ENCODE measurements at regions not wholly inside any gene's neighbourhood (a gene's known extent, or its start where the extent isn't known, plus 50 kb on each side); places are given as distances from the start of the nearest gene placed in this dataset.

DNA sequence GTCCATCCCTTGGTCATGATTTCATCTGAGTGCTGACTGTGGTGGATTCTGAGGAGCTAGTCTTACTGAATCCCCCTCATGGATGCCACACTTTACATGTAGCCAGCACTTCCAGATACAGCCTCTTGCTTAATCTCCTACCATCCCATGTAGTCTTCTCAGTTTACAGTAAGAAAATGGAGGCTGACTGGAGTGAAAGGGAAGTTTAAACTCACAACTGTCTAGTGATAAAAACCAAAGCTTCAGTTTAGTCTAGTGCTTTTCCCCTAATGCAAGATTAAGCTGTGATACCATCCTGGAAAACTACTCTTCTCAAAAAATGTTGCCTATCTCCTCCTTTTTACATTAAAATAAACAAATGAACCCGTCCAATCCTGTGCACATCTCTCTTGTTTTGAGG, 146.8 kb upstream of the HES1 start:
- no peak overlapping the region for H3K27ac ChIP-seq (ENCODE audit: low read depth, low read length)
- no peak overlapping the region for H4K12ac ChIP-seq (ENCODE audit: low read depth, low read length)
- DNase-seq, result no peak
- H3K79me1 ChIP-seq (ENCODE audit: low read length), result no peaks in the 10 kb centered on the region
- H3K4ac ChIP-seq (ENCODE audit: low read depth, low read length), result no peak overlapping the region
- WGBS (ENCODE audit: extremely low coverage, insufficient coverage, insufficient read length), result no CpG with 5 or more reads among the region's 1 CpG
- no peak overlapping the region for H2AFZ ChIP-seq (ENCODE audit: insufficient read depth, low read length, poor library complexity)
- no peaks in the 10 kb centered on the region for H3K27me3 ChIP-seq (ENCODE audit: insufficient read depth, low read length)
- no peaks in the 10 kb centered on the region for H3K4me1 ChIP-seq (ENCODE audit: control insufficient read depth in 1 of 2, insufficient read depth in 2 of 2, low read length in 2 of 2)
- H3K9ac ChIP-seq (ENCODE audit: low read length), result no peak overlapping the region
- H2BK120ac ChIP-seq (ENCODE audit: insufficient read depth, low read length, poor library complexity), result no peak overlapping the region
- H2AK5ac ChIP-seq (ENCODE audit: low read length), result no peak overlapping the region
- no peak overlapping the region for H3K4me2 ChIP-seq (ENCODE audit: low read length)
- H4K8ac ChIP-seq (ENCODE audit: low read depth, low read length), result no peak overlapping the region
- no peak overlapping the region for H2BK5ac ChIP-seq (ENCODE audit: low read depth, low read length, poor library complexity)
- no peak overlapping the region for H3K23ac ChIP-seq (ENCODE audit: low read length)
- no peak overlapping the region for H3K14ac ChIP-seq (ENCODE audit: low read length)
- no peak overlapping the region for H3K4me3 ChIP-seq (ENCODE audit: low read depth, low read length)
- no peak overlapping the region for H2BK12ac ChIP-seq (ENCODE audit: low read length)
- no peak overlapping the region for H4K91ac ChIP-seq (ENCODE audit: low read depth, low read length)
- H3K9me3 ChIP-seq (ENCODE audit: insufficient read depth, low read depth, low read length), result no peaks in the 10 kb centered on the region
- no peak overlapping the region for H3K18ac ChIP-seq (ENCODE audit: low read length)
- H3K36me3 ChIP-seq (ENCODE audit: control insufficient read depth in 1 of 2, insufficient read depth in 2 of 2, low read length in 2 of 2), result no peaks in the 10 kb centered on the region
- no peaks in the 10 kb centered on the region for H3K79me2 ChIP-seq (ENCODE audit: control insufficient read depth, insufficient read depth, low read length, poor library complexity)

DNA sequence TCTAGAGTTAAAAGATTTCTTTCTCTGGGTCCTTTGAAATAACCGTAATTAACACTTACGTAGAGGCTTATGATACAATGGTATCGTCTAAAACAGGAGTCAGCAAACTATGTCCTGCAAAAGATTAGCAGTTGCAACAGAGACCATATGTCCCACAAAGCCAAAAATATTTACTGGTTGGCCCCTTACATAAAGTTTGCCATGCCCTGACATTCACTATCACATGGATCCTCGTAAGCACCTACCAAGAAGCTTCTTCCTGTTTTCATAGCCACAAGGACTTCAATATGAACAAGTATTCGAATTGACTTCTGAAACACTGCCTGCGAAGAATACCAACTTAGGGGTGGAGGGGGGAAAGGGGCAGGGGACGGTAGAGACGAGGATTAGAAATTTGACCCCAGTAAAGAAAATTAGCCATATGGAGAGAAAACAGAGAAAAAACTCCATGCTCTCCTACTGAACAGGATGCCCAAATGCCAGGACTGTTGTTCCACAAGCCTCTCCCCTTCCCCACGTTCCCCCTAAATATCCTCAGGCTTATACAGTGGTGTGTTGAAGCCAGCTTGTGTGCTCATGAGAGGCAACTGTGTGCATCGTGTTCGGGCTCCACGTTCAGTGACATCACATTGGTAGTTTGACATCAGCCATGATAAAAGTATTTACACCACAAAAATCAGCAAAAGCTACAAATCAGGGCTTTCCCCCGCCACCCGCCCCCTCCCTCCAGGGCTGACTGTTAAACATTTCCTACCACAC, 144.1 kb upstream of the HES1 start:
- no peak overlapping the region for H3K9ac ChIP-seq (ENCODE audit: low read length)
- H3K79me1 ChIP-seq (ENCODE audit: low read length), result no peaks in the 10 kb centered on the region
- no peaks in the 10 kb centered on the region for H3K27me3 ChIP-seq (ENCODE audit: insufficient read depth, low read length)
- no peak overlapping the region for H3K23ac ChIP-seq (ENCODE audit: low read length)
- H3K27ac ChIP-seq (ENCODE audit: low read depth, low read length), result no peak overlapping the region
- H3K4me3 ChIP-seq (ENCODE audit: low read depth, low read length), result no peak overlapping the region
- no peaks in the 10 kb centered on the region for H3K79me2 ChIP-seq (ENCODE audit: control insufficient read depth, insufficient read depth, low read length, poor library complexity)
- no peak overlapping the region for H2AFZ ChIP-seq (ENCODE audit: insufficient read depth, low read length, poor library complexity)
- H4K12ac ChIP-seq (ENCODE audit: low read depth, low read length), result no peak overlapping the region
- no peak overlapping the region for H2BK120ac ChIP-seq (ENCODE audit: insufficient read depth, low read length, poor library complexity)
- no peaks in the 10 kb centered on the region for H3K36me3 ChIP-seq (ENCODE audit: control insufficient read depth in 1 of 2, insufficient read depth in 2 of 2, low read length in 2 of 2)
- H2BK12ac ChIP-seq (ENCODE audit: low read length), result no peak overlapping the region
- no peak overlapping the region for H3K4ac ChIP-seq (ENCODE audit: low read depth, low read length)
- no CpG with 5 or more reads among the region's 14 CpGs for WGBS (ENCODE audit: extremely low coverage, insufficient coverage, insufficient read length)
- DNase-seq, result no peak
- no peaks in the 10 kb centered on the region for H3K9me3 ChIP-seq (ENCODE audit: insufficient read depth, low read depth, low read length)
- no peak overlapping the region for H2BK5ac ChIP-seq (ENCODE audit: low read depth, low read length, poor library complexity)
- no peak overlapping the region for H2AK5ac ChIP-seq (ENCODE audit: low read length)
- no peak overlapping the region for H3K4me2 ChIP-seq (ENCODE audit: low read length)
- H3K14ac ChIP-seq (ENCODE audit: low read length), result no peak overlapping the region
- no peak overlapping the region for H4K8ac ChIP-seq (ENCODE audit: low read depth, low read length)
- no peak overlapping the region for H3K18ac ChIP-seq (ENCODE audit: low read length)
- H4K91ac ChIP-seq (ENCODE audit: low read depth, low read length), result no peak overlapping the region
- peaks cover 0 to 2% of the 10 kb centered on the region in 2 experiments for H3K4me1 ChIP-seq (ENCODE audit: control insufficient read depth in 1 of 2, insufficient read depth in 2 of 2, low read length in 2 of 2)

DNA sequence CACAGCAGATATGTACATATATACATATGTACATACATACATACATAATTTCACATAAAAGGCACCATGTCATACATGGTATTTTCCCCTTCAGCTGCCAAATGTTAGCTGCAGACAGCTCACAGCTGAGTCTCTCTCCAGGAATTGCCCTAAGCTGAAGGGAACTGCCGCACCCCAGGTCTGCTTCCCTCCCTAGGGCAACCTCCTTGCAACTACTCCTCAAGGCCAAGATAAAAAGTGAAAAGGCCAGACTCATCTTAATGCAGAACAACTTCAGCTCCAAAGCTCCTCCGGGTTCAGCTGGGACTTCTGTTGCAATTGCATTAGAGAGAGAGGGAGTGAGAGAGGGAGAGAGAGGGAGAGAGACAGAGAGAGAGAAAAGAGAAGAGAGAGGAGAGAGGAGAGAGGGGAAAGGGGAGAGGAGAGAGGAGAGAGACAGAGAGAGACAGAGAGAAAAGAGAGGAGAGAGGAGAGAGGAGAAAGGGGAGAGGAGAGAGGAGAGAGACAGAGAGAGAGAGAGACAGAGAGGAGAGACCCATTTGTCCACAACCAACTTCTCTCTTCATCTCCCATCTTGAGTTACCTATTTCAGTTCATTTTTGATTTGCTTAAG, 143.4 kb upstream of the HES1 start:
- Histone ChIP-seq H3K27ac (ENCODE audit: low read depth, low read length) (no peak overlapping the region), H3K18ac (ENCODE audit: low read length) (no peak overlapping the region), H3K27me3 (ENCODE audit: insufficient read depth, low read length) (no peaks in the 10 kb centered on the region), H2BK120ac (ENCODE audit: insufficient read depth, low read length, poor library complexity) (no peak overlapping the region), H2BK5ac (ENCODE audit: low read depth, low read length, poor library complexity) (no peak overlapping the region), H3K9me3 (ENCODE audit: insufficient read depth, low read depth, low read length) (no peaks in the 10 kb centered on the region), H3K9ac (ENCODE audit: low read length) (no peak overlapping the region), H3K4me3 (ENCODE audit: low read depth, low read length) (no peak overlapping the region), H3K79me1 (ENCODE audit: low read length) (no peaks in the 10 kb centered on the region), H3K4ac (ENCODE audit: low read depth, low read length) (no peak overlapping the region), H2AK5ac (ENCODE audit: low read length) (no peak overlapping the region), H3K79me2 (ENCODE audit: control insufficient read depth, insufficient read depth, low read length, poor library complexity) (no peaks in the 10 kb centered on the region), H3K36me3 (ENCODE audit: control insufficient read depth in 1 of 2, insufficient read depth in 2 of 2, low read length in 2 of 2) (no peaks in the 10 kb centered on the region), H4K8ac (ENCODE audit: low read depth, low read length) (no peak overlapping the region), H3K4me2 (ENCODE audit: low read length) (no peak overlapping the region), H3K4me1 (ENCODE audit: control insufficient read depth in 1 of 2, insufficient read depth in 2 of 2, low read length in 2 of 2) (peaks cover 2 to 3% of the 10 kb centered on the region in 2 experiments), H4K91ac (ENCODE audit: low read depth, low read length) (no peak overlapping the region), H4K12ac (ENCODE audit: low read depth, low read length) (no peak overlapping the region), H2AFZ (ENCODE audit: insufficient read depth, low read length, poor library complexity) (no peak overlapping the region), H3K23ac (ENCODE audit: low read length) (no peak overlapping the region), H3K14ac (ENCODE audit: low read length) (no peak overlapping the region), H2BK12ac (ENCODE audit: low read length) (no peak overlapping the region)
- DNase-seq, result no peak
- no CpG with 5 or more reads among the region's 2 CpGs for WGBS (ENCODE audit: extremely low coverage, insufficient coverage, insufficient read length)

DNA sequence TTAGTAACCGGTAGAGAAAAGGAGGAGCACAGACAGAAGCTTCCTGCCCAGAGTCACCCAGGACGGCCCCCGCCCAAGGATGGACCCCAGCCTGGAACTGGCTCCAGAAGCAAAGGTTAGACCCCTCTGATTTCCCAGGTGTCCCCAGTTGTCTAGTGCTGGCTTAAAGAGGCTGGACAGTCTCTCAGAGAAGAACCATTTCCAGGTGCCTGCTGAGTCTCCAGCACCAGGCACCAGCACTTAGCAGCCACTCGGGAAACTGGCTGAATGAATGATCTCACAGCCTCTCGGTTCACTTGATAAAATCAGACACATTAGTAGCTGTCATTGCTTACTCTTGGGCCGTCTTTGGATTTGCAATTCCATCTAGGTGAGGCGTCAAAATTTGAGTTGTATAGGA, 139.7 kb upstream of the HES1 start:
- Histone ChIP-seq H3K4me1 (ENCODE audit: control insufficient read depth in 1 of 2, insufficient read depth in 2 of 2, low read length in 2 of 2) (peaks cover 2 to 3% of the 10 kb centered on the region in 2 experiments), H4K8ac (ENCODE audit: low read depth, low read length) (no peak overlapping the region), H3K79me2 (ENCODE audit: control insufficient read depth, insufficient read depth, low read length, poor library complexity) (no peaks in the 10 kb centered on the region), H3K27ac (ENCODE audit: low read depth, low read length) (no peak overlapping the region), H3K4ac (ENCODE audit: low read depth, low read length) (no peak overlapping the region), H2BK5ac (ENCODE audit: low read depth, low read length, poor library complexity) (no peak overlapping the region), H3K79me1 (ENCODE audit: low read length) (no peaks in the 10 kb centered on the region), H3K18ac (ENCODE audit: low read length) (no peak overlapping the region), H2AK5ac (ENCODE audit: low read length) (no peak overlapping the region), H3K9ac (ENCODE audit: low read length) (no peak overlapping the region), H3K27me3 (ENCODE audit: insufficient read depth, low read length) (no peaks in the 10 kb centered on the region), H3K4me3 (ENCODE audit: low read depth, low read length) (no peak overlapping the region), H3K14ac (ENCODE audit: low read length) (no peak overlapping the region), H3K23ac (ENCODE audit: low read length) (no peak overlapping the region), H3K9me3 (ENCODE audit: insufficient read depth, low read depth, low read length) (no peaks in the 10 kb centered on the region), H4K91ac (ENCODE audit: low read depth, low read length) (no peak overlapping the region), H3K4me2 (ENCODE audit: low read length) (no peak overlapping the region), H4K12ac (ENCODE audit: low read depth, low read length) (no peak overlapping the region), H2BK120ac (ENCODE audit: insufficient read depth, low read length, poor library complexity) (no peak overlapping the region), H2BK12ac (ENCODE audit: low read length) (no peak overlapping the region), H3K36me3 (ENCODE audit: control insufficient read depth in 1 of 2, insufficient read depth in 2 of 2, low read length in 2 of 2) (no peaks in the 10 kb centered on the region), H2AFZ (ENCODE audit: insufficient read depth, low read length, poor library complexity) (no peak overlapping the region)
- no peak for DNase-seq
- no CpG with 5 or more reads among the region's 7 CpGs for WGBS (ENCODE audit: extremely low coverage, insufficient coverage, insufficient read length)
